OCI-LY3 (cell line): ENCODE measurements at regions not wholly inside any gene's neighbourhood (a gene's known extent, or its start where the extent isn't known, plus 50 kb on each side); places are given as distances from the start of the nearest gene placed in this dataset.

Experiments used
- EZH2phosphoT487 ChIP-seq: fragments of 200-600 bp; shearing (Covaris generic); IDR thresholded peaks from 2 replicates; pipeline ENCODE4 v1.6.1; 2018; ENCODE audit warnings: antibody characterized with exemption, mixed run types, low read depth
- TF ChIP-seq, protein P1 (sequence below): fragments of 200-600, 300-600 bp; sonication (generic); IDR thresholded peaks from 2 replicates; pipeline ENCODE4 v1.5.1; 2014; ENCODE audit warnings: antibody characterized with exemption, low read length, low read depth

DNA sequence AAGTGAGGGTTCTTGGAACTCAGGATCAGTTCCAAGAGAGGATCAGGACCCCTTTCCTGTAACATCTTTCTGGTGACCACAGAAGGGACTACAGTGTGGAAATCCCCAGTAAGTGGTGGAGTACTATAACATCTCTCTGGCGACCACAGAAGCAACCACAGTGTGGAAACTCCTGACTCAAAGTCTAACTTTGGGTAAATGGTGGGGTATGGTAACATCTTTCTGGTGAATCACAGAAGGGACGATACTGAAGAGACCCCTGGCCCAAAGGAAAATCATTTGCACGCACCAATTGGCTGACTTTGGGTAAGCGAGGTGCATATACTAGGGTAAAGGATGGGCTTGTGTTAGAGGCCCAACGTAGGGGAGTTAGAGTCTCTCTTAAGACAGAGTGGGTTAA, 56.3 kb upstream of the GULP1 start:
- TF ChIP-seq, protein P1, sequence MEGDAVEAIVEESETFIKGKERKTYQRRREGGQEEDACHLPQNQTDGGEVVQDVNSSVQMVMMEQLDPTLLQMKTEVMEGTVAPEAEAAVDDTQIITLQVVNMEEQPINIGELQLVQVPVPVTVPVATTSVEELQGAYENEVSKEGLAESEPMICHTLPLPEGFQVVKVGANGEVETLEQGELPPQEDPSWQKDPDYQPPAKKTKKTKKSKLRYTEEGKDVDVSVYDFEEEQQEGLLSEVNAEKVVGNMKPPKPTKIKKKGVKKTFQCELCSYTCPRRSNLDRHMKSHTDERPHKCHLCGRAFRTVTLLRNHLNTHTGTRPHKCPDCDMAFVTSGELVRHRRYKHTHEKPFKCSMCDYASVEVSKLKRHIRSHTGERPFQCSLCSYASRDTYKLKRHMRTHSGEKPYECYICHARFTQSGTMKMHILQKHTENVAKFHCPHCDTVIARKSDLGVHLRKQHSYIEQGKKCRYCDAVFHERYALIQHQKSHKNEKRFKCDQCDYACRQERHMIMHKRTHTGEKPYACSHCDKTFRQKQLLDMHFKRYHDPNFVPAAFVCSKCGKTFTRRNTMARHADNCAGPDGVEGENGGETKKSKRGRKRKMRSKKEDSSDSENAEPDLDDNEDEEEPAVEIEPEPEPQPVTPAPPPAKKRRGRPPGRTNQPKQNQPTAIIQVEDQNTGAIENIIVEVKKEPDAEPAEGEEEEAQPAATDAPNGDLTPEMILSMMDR: no peak
- TF ChIP-seq EZH2phosphoT487: no peak
